ENCODE measurements at regions not wholly inside any gene's neighbourhood (a gene's known extent, or its start where the extent isn't known, plus 50 kb on each side); places are given as distances from the start of the nearest gene placed in this dataset.

GRCh38 chr9:25954209-25954608 lies 276.0 kb upstream of the TUSC1 start (continued):
- TF ChIP-seq ERG (CRISPR knock-in tag; IDR thresholded peaks at IDR 0.05) (no peak), TEAD1 (CRISPR knock-in tag; IDR thresholded peaks at IDR 0.05) (no peak), ZNF512 (CRISPR knock-in tag; IDR thresholded peaks at IDR 0.05; ENCODE audit: borderline replicate concordance) (no peak), ZMAT4 (CRISPR knock-in tag; IDR thresholded peaks at IDR 0.05) (no peak), FOXJ3 (CRISPR knock-in tag; IDR thresholded peaks at IDR 0.05; ENCODE audit: borderline replicate concordance) (no peak), GTF2I (CRISPR knock-in tag; conservative IDR thresholded peaks at IDR 0.05) (no peak), SP1 (CRISPR knock-in tag; conservative IDR thresholded peaks at IDR 0.05) (no peak)

DNA sequence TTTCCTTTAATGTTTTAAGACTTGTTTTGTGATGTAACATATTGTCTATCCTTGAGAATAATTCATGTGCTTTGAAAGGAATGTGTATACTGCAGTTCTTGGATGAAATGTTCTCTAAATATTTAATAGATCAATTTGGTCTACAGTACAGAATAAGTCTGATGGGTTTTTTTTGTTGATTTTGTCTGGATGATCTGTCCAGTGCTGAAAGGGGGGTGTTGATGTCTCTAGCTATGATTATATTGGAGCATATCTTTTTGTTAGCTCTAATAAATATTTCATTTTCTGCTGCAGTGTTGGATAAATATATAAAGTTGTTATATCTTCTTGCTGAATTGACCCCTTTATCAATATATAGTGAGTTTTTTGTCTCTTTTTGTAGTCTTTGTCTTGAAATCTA lies 269.9 kb upstream of the TUSC1 start:
- Mint-ChIP-seq H3K9me3 (peaks cover 35% of the 10 kb centered on the region), H3K36me3 (peaks cover 7% of the 10 kb centered on the region; the same call in 1 of the 2 replicates), H3K27ac (no peak overlapping the region), H3K4me1 (no peaks in the 10 kb centered on the region), H3K27me3 (ENCODE audit: low read depth) (no peaks in the 10 kb centered on the region), H3K4me3 (no peak overlapping the region)
- no peak for ATAC-seq
- TF ChIP-seq, protein P1, sequence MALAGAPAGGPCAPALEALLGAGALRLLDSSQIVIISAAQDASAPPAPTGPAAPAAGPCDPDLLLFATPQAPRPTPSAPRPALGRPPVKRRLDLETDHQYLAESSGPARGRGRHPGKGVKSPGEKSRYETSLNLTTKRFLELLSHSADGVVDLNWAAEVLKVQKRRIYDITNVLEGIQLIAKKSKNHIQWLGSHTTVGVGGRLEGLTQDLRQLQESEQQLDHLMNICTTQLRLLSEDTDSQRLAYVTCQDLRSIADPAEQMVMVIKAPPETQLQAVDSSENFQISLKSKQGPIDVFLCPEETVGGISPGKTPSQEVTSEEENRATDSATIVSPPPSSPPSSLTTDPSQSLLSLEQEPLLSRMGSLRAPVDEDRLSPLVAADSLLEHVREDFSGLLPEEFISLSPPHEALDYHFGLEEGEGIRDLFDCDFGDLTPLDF (CRISPR knock-in tag; IDR thresholded peaks at IDR 0.05): no peak
- TF ChIP-seq NFYB (CRISPR knock-in tag; conservative IDR thresholded peaks at IDR 0.05; ENCODE audit: low read depth) (no peak), E2F5 (CRISPR knock-in tag; IDR thresholded peaks at IDR 0.05) (no peak)
- no peak for DNase-seq (ENCODE audit: low spot score)
- CTCF ChIA-PET: no interaction called here
- POLR2A ChIA-PET: no interaction called here

GRCh38 chr9:25939126-25939525 lies 260.9 kb upstream of the TUSC1 start:
- CTCF ChIA-PET: no interaction called here
- Mint-ChIP-seq H3K27me3 (ENCODE audit: low read depth) (no peaks in the 10 kb centered on the region), H3K4me1 (no peaks in the 10 kb centered on the region), H3K9me3 (peaks cover 22% of the 10 kb centered on the region), H3K4me3 (no peak overlapping the region), H3K36me3 (peaks cover 14% of the 10 kb centered on the region), H3K27ac (no peak overlapping the region)
- TF ChIP-seq ZNF416 (CRISPR knock-in tag; IDR thresholded peaks at IDR 0.05): no peak
- TF ChIP-seq MLX (CRISPR knock-in tag; IDR thresholded peaks at IDR 0.05): no peak
- no peak for TF ChIP-seq NFATC4 (CRISPR knock-in tag; IDR thresholded peaks at IDR 0.05)
- no peak for TF ChIP-seq ZNF671 (CRISPR knock-in tag; IDR thresholded peaks at IDR 0.05)
- no peak for TF ChIP-seq ZNF281 (CRISPR knock-in tag; IDR thresholded peaks at IDR 0.05)
- TF ChIP-seq, protein P2, sequence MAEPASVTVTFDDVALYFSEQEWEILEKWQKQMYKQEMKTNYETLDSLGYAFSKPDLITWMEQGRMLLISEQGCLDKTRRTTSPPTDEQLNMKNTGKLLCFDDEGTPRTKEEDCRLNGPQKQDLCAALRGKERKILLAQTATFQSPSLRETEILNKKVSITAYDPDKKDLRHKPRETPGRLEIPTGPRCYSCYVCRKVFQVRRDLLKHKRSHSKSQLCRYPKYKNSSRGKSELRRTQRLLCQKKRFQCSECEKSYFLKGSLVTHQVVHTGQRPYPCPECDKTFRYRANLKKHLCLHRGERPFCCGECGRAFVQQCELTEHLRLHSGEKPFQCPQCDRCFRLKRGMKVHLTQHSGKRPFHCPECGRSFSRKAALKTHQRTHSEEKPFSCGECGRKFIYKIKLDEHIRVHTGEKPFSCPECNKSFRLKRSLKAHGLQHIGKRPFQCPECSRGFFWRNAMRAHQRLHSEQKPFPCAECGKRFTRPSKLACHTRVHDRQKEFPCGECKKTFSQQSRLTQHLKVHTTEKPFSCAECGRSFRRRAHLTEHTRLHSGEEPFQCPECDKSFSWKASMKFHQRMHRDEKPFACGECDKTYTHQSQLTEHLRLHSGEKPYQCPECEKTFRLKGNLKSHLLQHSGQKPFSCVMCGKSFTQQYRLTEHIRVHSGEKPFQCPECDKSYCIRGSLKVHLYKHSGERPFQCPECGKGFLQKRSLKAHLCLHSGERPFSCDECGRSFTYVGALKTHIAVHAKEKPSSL (CRISPR knock-in tag; conservative IDR thresholded peaks at IDR 0.05): no peak
- no peak for TF ChIP-seq ZBTB21 (CRISPR knock-in tag; IDR thresholded peaks at IDR 0.05; ENCODE audit: borderline replicate concordance)
- no peak for TF ChIP-seq ZNF423 (CRISPR knock-in tag; IDR thresholded peaks at IDR 0.05)
- POLR2A ChIA-PET: no interaction called here
- ATAC-seq (no peak), DNase-seq (ENCODE audit: low spot score) (no peak)
